Limb (tissue), 2 donors: ENCODE measurements at regions not wholly inside any gene's neighbourhood (a gene's known extent, or its start where the extent isn't known, plus 50 kb on each side); places are given as distances from the start of the nearest gene placed in this dataset.
A peak's percentile ranks its signal among the peaks of the same experiment; 100 is the strongest.

Source experiments
- DNase-seq, 2 donors: peaks; one replicate each; pipeline ENCODE4 v3.0.0-alpha.2; 2016; ENCODE audit errors: extremely low spot score in 2 of 2

GRCh38 chr14:40909906-40910305 lies 696.8 kb upstream of the LRFN5 start:
- no peak for DNase-seq

DNA sequence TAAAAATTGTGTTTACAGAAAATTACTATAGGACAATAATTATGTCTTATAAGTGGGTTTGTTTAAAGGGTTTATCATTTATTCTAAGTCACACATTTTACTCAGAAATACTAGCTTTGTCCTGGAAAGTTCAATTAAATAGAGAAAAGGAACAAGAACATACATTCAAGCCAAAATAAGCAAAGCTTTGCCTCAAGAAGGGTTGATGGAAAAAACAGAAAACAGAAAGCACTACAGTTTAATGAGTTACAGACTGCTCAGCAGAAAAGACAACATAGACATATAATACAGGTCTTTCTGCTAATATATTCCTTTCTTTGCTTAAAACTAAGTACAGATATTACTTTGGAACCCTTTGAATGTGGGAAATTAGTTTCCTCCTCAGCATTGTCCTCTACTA lies 703.0 kb upstream of the LRFN5 start:
- DNase-seq, result peak in 1 of 2 donors; percentile 31

- DNase-seq, result no peak
Measured at GRCh38 chr14:40899435-40899834, 707.2 kb upstream of the LRFN5 start.

DNA sequence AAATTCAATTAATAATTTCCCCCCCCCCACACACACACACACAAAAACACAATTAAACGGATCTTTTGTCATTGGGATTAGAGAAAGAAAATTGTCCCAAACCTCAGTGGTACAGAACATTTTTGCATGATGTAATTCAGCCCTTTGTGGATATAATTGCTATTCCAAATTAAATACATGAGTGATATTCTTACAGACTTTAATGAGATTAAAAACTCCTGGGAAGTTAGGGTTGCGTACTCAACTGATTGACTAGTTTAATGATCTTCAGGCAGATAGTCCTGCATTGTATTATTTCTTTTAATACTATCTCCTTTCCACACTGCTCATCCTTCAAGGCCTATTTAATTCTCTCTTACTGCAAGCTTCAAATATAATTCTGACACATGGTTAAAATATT lies 711.8 kb upstream of the LRFN5 start:
- DNase-seq, result no peak

- no peak for DNase-seq
Measured at GRCh38 chr14:40889126-40889525, 717.5 kb upstream of the LRFN5 start.

DNA sequence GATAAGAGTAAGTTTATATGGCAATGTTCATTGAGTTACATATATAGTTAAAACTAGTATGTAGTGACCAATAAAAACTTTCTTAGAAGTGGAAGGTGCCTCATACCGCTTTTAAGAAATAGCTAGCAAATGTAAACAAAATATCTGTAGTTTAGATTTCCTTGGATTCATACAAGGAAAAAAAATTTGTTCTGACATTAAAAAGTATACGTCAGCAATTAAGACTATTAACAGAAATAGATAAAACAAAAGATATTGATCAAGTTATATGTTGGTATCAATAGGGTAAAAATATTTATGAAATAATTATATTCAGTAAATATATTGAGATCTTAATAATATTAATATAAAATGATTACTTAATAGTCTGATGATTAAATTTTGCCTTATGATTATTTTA lies 718.8 kb upstream of the LRFN5 start:
- no peak for DNase-seq

DNA sequence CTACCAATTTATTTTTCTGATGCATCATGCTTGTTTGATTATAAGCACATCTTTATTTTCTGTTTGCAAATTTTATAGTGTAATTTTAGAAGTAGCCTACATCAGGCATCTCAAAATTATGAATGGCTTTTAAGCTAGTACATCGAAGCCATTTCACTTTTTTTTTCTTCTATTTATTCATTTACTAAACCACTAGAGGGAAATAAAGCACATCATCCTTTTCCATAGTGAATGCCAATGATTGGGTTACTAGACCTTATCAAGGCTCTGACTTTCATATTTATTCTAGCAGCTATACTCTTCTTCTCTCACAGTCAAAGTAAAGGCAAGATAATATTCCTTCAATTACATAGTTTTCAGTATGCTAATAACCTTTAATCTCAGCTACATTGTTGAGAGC lies 736.4 kb upstream of the LRFN5 start:
- DNase-seq, result peak in 1 of 2 donors; percentile 4

- no peak for DNase-seq
Measured at GRCh38 chr14:40859055-40859454, 747.6 kb upstream of the LRFN5 start.

- no peak for DNase-seq
Measured at GRCh38 chr14:40855343-40855742, 751.3 kb upstream of the LRFN5 start.

- DNase-seq, result no peak
Measured at GRCh38 chr14:40850191-40850590, 756.5 kb upstream of the LRFN5 start.

GRCh38 chr14:40847480-40847879 lies 759.2 kb upstream of the LRFN5 start:
- no peak for DNase-seq

- DNase-seq, result no peak
Measured at GRCh38 chr14:40842816-40843215, 763.9 kb upstream of the LRFN5 start.

DNA sequence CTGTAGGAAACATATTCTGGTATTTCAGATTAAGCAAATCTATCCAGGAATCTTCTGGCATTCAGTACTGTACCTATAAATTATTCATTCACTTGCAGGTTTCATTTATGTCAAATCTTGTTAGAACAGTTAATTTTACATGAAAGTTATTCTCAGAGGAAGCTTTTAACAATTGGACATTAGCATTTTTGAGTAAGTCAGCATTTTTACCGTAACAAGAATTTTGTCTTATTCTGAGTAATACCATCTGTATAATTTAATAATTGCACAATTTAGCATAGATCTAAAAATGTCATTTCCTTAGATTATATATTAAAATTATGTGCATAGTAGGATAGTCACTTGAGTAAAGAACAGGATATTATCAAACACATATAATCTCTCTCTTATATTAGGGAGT lies 764.8 kb upstream of the LRFN5 start:
- no peak for DNase-seq

DNA sequence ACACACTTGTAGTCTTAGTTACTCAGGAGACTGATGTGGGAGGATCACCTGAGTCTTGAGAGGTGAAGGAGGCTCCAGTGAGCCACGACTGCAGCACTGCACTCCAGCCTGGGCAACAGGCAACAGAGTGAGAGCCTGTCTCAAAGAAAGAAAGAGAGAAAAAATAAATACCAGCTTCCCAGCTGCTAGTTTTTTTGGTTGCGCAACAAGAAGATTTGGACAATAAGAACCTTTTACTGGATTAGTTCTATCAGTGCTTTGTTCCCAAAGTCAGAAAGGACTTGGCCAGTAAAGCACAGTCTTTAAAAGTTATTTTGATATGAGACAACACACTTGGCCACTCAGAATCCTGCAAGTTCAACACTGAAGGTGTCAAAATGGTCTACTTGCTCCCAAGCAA lies 768.1 kb upstream of the LRFN5 start:
- DNase-seq, result no peak

- DNase-seq, result peak in 1 of 2 donors; percentile 30
Measured at GRCh38 chr14:40806471-40806870, 800.2 kb upstream of the LRFN5 start.

DNA sequence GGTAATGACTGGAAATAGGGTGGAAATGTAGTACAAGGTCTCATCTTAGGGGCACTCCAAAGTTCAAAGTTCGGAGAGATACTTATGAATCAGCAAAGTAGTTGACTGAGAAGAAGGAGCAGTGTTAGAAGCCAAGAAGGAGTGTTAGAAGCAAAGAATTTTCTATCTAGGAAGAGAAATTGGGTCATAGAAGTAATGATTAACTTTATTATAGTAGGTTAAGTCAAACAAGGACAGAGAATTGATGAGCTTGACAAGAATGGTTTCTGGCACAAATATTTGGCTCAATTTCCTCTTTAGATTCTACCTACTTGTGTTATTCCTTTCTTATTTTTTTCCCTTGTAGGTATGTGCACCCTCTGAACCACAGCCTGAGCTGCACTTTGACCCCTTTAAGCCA lies 810.5 kb upstream of the LRFN5 start:
- DNase-seq, result no peak

- no peak for DNase-seq
Measured at GRCh38 chr14:40784860-40785259, 821.8 kb upstream of the LRFN5 start.

DNA sequence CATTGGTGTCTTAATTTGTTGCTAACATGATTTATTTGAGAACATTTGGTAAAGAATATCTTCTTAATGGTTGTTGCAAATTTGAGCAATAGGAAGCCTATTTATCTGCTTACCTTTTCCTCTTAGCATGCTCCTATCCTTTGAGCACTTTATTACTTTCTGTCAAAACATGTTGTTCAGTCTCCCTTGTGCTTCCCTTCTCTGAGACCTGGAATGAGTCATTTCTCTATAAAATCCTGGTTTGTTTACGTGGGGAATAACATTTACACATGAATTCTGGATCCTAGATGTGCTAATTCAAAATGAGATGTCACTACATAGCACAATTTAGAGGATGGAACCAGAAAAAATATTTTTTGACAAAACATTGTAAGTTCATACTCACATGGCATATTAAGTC lies 844.0 kb upstream of the LRFN5 start:
- no peak for DNase-seq

- no peak for DNase-seq
Measured at GRCh38 chr14:40762177-40762576, 844.5 kb upstream of the LRFN5 start.

GRCh38 chr14:40760704-40761103 lies 846.0 kb upstream of the LRFN5 start:
- no peak for DNase-seq

GRCh38 chr14:40758076-40758475 lies 848.6 kb upstream of the LRFN5 start:
- DNase-seq, result peak; percentile 31 to 41

- no peak for DNase-seq
Measured at GRCh38 chr14:40757376-40757950, 849.2 kb upstream of the LRFN5 start.

DNA sequence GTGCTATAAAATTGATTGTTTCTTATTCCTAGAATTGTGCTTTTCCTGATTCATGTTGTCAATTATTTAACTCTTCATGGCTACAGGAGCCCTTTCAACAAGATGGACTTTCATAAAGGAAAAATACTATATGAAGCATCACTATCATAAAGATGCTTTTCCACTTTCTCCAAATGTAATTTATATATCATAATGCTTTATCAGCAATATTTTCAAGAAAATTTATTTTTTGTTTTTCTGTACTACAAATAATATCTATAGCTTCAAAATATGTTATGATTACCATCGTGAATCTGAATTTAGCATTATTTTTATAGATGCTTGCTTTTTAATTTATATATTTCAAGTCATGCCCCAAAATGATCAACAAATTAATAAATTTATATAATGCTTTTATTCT lies 873.5 kb upstream of the LRFN5 start:
- no peak for DNase-seq

DNA sequence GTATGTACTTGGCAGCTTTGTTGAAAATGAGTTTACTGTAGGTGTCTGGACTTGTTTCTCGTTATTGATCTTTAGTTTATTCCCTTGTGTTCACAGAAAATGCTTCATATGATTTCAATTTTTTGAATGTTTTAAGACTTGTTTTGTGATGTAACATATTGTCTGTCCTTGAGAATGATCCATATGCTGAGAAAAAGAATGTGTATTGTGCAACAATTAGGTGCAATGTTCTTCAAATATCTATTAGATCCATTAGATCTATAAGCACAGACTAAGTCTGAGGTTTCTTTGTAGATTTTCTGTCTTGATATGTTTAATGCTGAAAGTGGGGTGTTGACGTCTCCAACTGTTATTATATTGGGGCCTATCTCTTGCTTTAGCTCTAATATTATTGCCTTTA lies 879.6 kb upstream of the LRFN5 start:
- DNase-seq, result no peak
